Body of pancreas (tissue), 4 donors: ENCODE measurements at regions not wholly inside any gene's neighbourhood (a gene's known extent, or its start where the extent isn't known, plus 50 kb on each side); places are given as distances from the start of the nearest gene placed in this dataset.

ENCODE experiments used
- ATAC-seq: fragments of 150-250 bp; one replicate; pipeline ENCODE4 v1.9.1; 2016
- DNase-seq, 4 donors: peaks; one replicate each; pipeline ENCODE4 v3.0.0-alpha.2; 2019
- H3K27ac ChIP-seq, 4 donors: fragments of 200-600 bp; sonication (generic); 1 replicate in 3 of 4; 2 replicates in 1 of 4; pipeline versions ENCODE4 v1.5.1 to v1.6.1; 2016 to 2019; ENCODE audit warnings: mild to moderate bottlenecking in 1 of 4, mixed read lengths in 1 of 4, moderate library complexity in 1 of 4
- H3K27me3 ChIP-seq, 2 donors: fragments of 200-600 bp; sonication (generic); one replicate each; pipeline ENCODE4 v1.6.0; 2016; ENCODE audit warnings: mild to moderate bottlenecking in 1 of 2
- H3K36me3 ChIP-seq, 2 donors: fragments of 200-600 bp; sonication (generic); replicated peaks in 1 of 2; 2 replicates each; pipeline ENCODE4 v1.5.1; 2016; ENCODE audit warnings: low read depth in 2 of 2; ENCODE audit not compliant: insufficient read depth in 1 of 2
- H3K4me1 ChIP-seq: fragments of 200-600 bp; sonication (generic); one replicate; pipeline ENCODE4 v1.6.0; 2016
- H3K4me3 ChIP-seq, 2 donors: fragments of 200-600 bp; sonication (generic); 1 replicate in 1 of 2; 2 replicates in 1 of 2; pipeline ENCODE4 v1.5.1; 2016 to 2019
- H3K9me3 ChIP-seq, 3 donors: fragments of 200-600 bp; sonication (generic); 1 replicate in 2 of 3; 2 replicates in 1 of 3; pipeline ENCODE4 v1.5.1; 2016
- CTCF ChIP-seq, 7 experiments: fragments of 450-650 bp in 4 of 7; fragments of 200-600 bp in 3 of 7; sonication (generic) in 3 of 7; IDR thresholded peaks; one replicate each; pipeline ENCODE4 v1.5.1; 2016 to 2019; ENCODE audit warnings: antibody characterized with exemption in 7 of 7
- POLR2A ChIP-seq, 3 donors: fragments of 450-650 bp; IDR thresholded peaks; one replicate each; pipeline ENCODE4 v1.6.1; 2016; ENCODE audit warnings: antibody characterized with exemption in 3 of 3, mild to moderate bottlenecking in 2 of 3
- WGBS, 2 donors: methylation state at CpG; one replicate each; pipeline ENCODE4 v1.1.5; 2017; 5-methylcytosine and 5-hydroxymethylcytosine counted together
- intact Hi-C: fragments of 100-400 bp; cut with DNase I; formaldehyde crosslinking; loops from one replicate; pipeline ENCODE4 v1.15.1; 2023

- Histone ChIP-seq H3K9me3 (no peaks in the 10 kb centered on the region), H3K27ac (no peak overlapping the region), H3K4me1 (no peaks in the 10 kb centered on the region), H3K27me3 (no peaks in the 10 kb centered on the region), H3K4me3 (no peak overlapping the region), H3K36me3 (no peaks in the 10 kb centered on the region)
- intact Hi-C loops: no loop called here
- ATAC-seq: no peak
- 54 to 64% methylated on average over 3 of the region's 3 CpGs for WGBS, 2 donors
- DNase-seq: no peak
- TF ChIP-seq CTCF (IDR thresholded peaks at IDR 0.05): no peak
- no peak for TF ChIP-seq POLR2A (IDR thresholded peaks at IDR 0.05)
Measured at GRCh38 chr2:140178234-140178633, 1398.0 kb upstream of the NXPH2 start.

- intact Hi-C loops: no loop called here
- no peak overlapping the region for H3K4me3 ChIP-seq
- no peaks in the 10 kb centered on the region for H3K9me3 ChIP-seq
- DNase-seq (no peak), ATAC-seq (no peak)
- H3K36me3 ChIP-seq: no peaks in the 10 kb centered on the region
- H3K4me1 ChIP-seq: no peaks in the 10 kb centered on the region
- H3K27me3 ChIP-seq: no peaks in the 10 kb centered on the region
- 76 to 80% methylated on average over 3 of the region's 3 CpGs for WGBS, 2 donors
- no peak for TF ChIP-seq CTCF (IDR thresholded peaks at IDR 0.05)
- no peak for TF ChIP-seq POLR2A (IDR thresholded peaks at IDR 0.05)
- no peak overlapping the region for H3K27ac ChIP-seq
Measured at GRCh38 chr2:140177086-140177485, 1396.9 kb upstream of the NXPH2 start.

GRCh38 chr2:140173790-140174189, 1393.6 kb upstream of the NXPH2 start:
- Histone ChIP-seq H3K36me3 (no peaks in the 10 kb centered on the region), H3K27me3 (no peaks in the 10 kb centered on the region), H3K27ac (no peak overlapping the region), H3K4me3 (no peak overlapping the region), H3K4me1 (no peaks in the 10 kb centered on the region), H3K9me3 (no peaks in the 10 kb centered on the region)
- TF ChIP-seq POLR2A (IDR thresholded peaks at IDR 0.05): no peak
- TF ChIP-seq CTCF (IDR thresholded peaks at IDR 0.05): no peak
- intact Hi-C loops: no loop called here
- no peak for ATAC-seq
- DNase-seq: no peak
- 63 to 69% methylated on average over 5 of the region's 5 CpGs for WGBS, 2 donors

- DNase-seq: no peak
- ATAC-seq: no peak
- no peaks in the 10 kb centered on the region for H3K4me1 ChIP-seq
- H3K27me3 ChIP-seq: no peaks in the 10 kb centered on the region
- TF ChIP-seq CTCF (IDR thresholded peaks at IDR 0.05): no peak
- no peak for TF ChIP-seq POLR2A (IDR thresholded peaks at IDR 0.05)
- WGBS, 2 donors: 38 to 42% methylated on average over 1 of the region's 1 CpG
- H3K27ac ChIP-seq: no peak overlapping the region
- no peak overlapping the region for H3K4me3 ChIP-seq
- H3K9me3 ChIP-seq: no peaks in the 10 kb centered on the region
- H3K36me3 ChIP-seq: no peaks in the 10 kb centered on the region
- intact Hi-C loops: no loop called here
Measured at GRCh38 chr2:140164449-140164848, 1384.3 kb upstream of the NXPH2 start.

- H3K9me3 ChIP-seq: no peaks in the 10 kb centered on the region
- DNase-seq (no peak), ATAC-seq (no peak)
- H3K27me3 ChIP-seq: no peaks in the 10 kb centered on the region
- intact Hi-C loops: no loop called here
- no peak overlapping the region for H3K4me3 ChIP-seq
- H3K36me3 ChIP-seq: no peaks in the 10 kb centered on the region
- no peak overlapping the region for H3K27ac ChIP-seq
- WGBS, 2 donors: 40 to 61% methylated on average over 2 of the region's 2 CpGs
- H3K4me1 ChIP-seq: no peaks in the 10 kb centered on the region
- TF ChIP-seq CTCF (IDR thresholded peaks at IDR 0.05): no peak
- no peak for TF ChIP-seq POLR2A (IDR thresholded peaks at IDR 0.05)
Measured at GRCh38 chr2:140158259-140158658, 1378.1 kb upstream of the NXPH2 start.
